GM12892 (cell line): ENCODE measurements at regions not wholly inside any gene's neighbourhood (a gene's known extent, or its start where the extent isn't known, plus 50 kb on each side); places are given as distances from the start of the nearest gene placed in this dataset.

Source experiments
- DNase-seq: peaks from one replicate; pipeline ENCODE4 v3.0.0; 2011; ENCODE audit not compliant: insufficient read length
- FAIRE-seq: peaks from 2 replicates; lab custom pipeline; 2011; peaks lifted over from hg19 to GRCh38; lab: Jason Lieb, UNC
- POLR2A ChIP-seq: IDR thresholded peaks from 2 replicates; pipeline ENCODE4 v1.6.1; 2011; ENCODE audit warnings: low read depth, low read length, control low read depth
- POLR2AphosphoS5 ChIP-seq: IDR thresholded peaks from 2 replicates; pipeline ENCODE4 v1.6.1; 2011; ENCODE audit warnings: low read depth, low read length, control low read depth
- TAF1 ChIP-seq: IDR thresholded peaks from 2 replicates; pipeline ENCODE4 v1.6.1; 2011; ENCODE audit warnings: low read depth, mild to moderate bottlenecking, control low read depth, low read length, borderline replicate concordance

DNA sequence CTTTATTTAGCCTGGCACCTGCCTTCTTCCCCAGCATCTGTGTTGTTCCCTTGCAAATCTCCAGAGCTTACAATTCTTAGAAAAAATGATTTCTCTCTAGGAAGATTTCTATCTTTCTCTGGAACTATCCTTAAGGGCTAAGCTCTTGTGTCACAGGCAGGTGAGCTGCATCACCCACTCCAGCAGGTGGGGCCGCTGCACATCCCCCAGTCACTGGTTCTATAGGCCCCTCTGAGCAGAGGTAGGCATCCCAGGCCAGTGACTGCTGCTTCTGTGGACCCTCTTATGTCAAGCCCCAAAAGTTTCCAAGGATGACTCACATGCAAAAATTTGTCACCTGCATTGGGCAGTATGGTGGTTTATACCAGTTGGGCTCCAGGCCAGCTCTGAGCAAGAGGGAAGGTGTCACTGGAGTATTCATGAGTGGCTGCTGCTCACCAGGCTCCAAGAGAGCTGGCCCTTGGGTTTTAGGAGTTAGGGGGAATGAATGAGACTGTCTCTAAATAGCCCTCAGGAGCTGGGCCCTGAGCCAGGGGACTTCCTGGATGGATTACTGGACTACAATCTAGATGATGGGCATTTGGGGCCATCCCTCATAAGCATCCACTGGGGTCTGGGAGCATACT is 208.1 kb upstream of the EOLA2 start:
- DNase-seq: no peak
- no peak for FAIRE-seq
- TF ChIP-seq TAF1 (no peak), POLR2A (no peak), POLR2AphosphoS5 (no peak)

- FAIRE-seq: no peak
- DNase-seq: no peak
- TF ChIP-seq POLR2AphosphoS5 (no peak), TAF1 (no peak), POLR2A (no peak)
Measured at GRCh38 chrX:150148749-150149672, 210.7 kb upstream of the EOLA2 start.

DNA sequence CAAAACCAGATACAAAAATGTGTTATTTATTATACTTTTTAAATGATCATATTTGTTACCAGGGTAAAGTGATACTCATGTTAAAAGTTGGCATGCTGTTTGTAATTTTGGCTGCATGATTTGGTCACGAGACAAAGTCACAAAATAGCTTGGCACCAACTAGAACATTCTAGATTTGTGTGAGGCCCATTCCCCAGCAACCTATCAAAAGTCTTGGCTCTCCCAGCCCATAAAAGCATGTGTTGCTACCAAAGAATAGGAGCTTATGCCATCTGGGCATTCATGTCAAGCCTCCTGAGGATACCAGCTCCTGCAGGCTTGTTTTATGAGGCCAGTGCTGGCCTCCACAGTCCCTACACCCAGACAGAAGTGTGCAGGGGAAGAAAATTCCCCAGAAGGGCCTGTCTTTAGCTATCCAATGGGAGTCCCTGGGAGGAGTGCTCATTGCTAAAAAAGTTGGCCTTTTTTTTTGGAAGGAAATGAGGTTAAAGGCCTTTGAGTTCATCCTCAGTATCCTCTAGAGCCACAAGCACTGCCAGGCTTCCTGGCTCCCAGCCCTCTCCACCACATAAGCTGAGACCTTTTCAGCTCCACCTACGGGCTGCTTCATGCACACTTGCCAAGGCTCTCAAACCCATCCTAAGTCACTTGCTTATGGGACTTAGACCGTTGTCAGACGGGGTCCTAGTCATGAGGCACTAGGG is 211.9 kb upstream of the EOLA2 start:
- TF ChIP-seq TAF1: no peak
- TF ChIP-seq POLR2AphosphoS5: no peak
- no peak for TF ChIP-seq POLR2A
- DNase-seq: no peak
- no peak for FAIRE-seq

DNA sequence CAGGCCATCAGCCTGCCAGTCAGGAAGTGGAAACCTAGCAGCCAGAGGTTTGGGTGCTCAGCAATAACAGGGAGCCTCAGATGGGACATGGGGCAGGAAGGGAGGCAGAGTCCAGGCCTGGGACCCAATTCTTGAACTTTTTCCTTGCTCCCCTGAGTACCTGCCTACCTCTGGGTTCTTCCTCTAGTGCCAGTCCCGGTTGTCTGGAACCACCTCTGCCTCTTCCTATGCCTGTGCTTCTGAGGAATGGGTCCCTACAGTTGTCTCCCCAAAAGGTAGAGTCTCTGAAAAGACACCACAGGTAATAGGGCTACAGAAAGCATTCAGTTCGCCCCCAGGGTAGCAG is 212.4 kb upstream of the MAMLD1 start:
- FAIRE-seq: no peak
- no peak for TF ChIP-seq TAF1
- no peak for TF ChIP-seq POLR2A
- no peak for TF ChIP-seq POLR2AphosphoS5
- no peak for DNase-seq

GRCh38 chrX:150152036-150152435 is 211.1 kb upstream of the MAMLD1 start:
- FAIRE-seq: no peak
- no peak for TF ChIP-seq TAF1
- no peak for TF ChIP-seq POLR2AphosphoS5
- TF ChIP-seq POLR2A: no peak
- no peak for DNase-seq

- no peak for TF ChIP-seq POLR2A
- TF ChIP-seq POLR2AphosphoS5: no peak
- TF ChIP-seq TAF1: no peak
- no peak for FAIRE-seq
- no peak for DNase-seq
Measured at GRCh38 chrX:150152546-150152945, 210.6 kb upstream of the MAMLD1 start.

DNA sequence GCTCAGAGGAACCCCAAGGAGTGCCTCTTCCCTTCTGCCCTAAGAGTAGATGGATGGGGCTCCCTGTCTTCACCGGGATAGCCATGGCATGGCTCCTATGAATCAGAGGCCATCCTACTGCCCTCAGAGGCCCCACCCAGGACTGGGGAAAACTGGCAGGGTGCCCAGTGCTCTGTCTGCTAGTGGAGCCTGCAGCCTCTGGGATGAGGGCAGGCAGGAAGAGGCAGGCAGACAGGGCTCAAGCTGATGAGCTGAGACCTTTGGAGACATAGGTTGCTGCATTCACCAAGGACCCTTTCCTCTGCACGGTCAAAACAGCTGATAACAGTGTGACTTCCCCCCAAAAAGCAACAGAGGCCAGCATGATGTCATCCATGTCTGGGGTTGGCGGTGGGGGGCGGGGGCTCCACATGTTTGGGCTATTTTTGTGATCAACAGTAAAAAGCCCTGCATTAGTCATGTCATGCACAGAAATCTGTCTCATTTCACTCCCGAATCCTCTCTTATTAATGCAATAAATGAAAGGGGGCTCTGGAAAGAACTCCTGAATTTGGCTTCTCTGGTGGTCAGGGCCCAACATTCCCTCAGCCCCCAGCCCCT is 207.6 kb upstream of the MAMLD1 start:
- no peak for DNase-seq
- TF ChIP-seq POLR2A (no peak), POLR2AphosphoS5 (no peak), TAF1 (no peak)
- FAIRE-seq: no peak

GRCh38 chrX:150156615-150157014 is 206.5 kb upstream of the MAMLD1 start:
- DNase-seq (no peak), FAIRE-seq (no peak)
- TF ChIP-seq POLR2A: no peak
- no peak for TF ChIP-seq POLR2AphosphoS5
- no peak for TF ChIP-seq TAF1

- FAIRE-seq (no peak), DNase-seq (no peak)
- TF ChIP-seq POLR2AphosphoS5 (no peak), POLR2A (no peak), TAF1 (no peak)
Measured at GRCh38 chrX:150157291-150157690, 205.8 kb upstream of the MAMLD1 start.

DNA sequence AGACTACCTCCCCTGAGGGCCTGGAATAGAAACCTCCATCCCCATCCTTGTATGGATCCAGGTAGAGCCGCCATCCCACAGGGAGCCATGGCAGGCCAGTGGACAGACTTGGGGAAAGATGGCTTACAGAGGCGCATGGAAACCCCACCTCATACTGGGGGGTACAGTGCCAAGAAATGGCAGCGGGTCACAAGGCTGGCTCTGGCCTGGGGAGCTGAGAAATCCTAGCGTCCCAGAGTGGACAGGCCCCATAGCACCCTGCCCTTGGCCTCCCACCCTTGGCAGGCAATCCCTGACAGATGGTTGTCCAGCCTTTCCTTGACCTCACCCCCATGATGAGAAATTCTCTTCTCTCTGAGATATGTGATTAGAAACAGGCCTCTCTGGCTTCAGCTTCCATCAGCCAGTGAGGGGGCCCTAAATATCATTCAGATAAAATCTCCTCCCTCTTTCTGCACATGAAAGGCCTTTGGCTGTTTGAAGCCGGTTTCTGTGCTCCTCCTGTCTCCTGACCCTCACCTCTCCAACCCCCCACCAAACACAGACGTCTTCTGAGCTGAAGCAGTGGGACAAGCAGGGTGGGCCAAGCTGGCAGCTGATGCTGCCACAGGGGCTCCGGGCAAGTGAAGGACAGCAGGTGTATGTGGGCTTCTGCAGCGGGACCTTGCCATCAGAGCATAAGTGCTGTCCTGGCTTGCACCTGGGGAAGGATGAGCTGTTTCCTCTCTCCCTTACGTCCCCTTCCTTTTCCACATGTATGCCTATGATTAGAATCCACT is 204.4 kb upstream of the MAMLD1 start:
- FAIRE-seq: no peak
- TF ChIP-seq TAF1 (no peak), POLR2A (no peak), POLR2AphosphoS5 (no peak)
- DNase-seq: no peak

DNA sequence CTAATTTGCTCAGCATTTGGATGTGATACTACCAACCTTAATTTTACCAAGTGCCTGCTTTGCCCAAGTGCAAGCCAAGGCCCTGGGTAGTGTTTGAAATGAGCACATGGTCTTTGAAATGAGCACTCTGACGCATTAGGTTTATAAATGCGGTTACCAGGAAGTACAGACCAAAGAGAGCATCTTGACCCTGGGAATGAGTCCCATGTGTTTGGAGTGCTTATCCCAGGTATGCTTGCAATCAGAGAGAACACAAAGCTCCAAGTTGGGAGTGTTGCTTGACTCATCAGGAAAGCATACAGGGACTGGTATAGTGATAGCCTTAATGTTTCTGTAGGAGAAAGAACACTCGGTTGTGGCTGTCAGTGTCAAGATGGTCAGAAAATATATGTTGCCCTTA is 203.6 kb upstream of the MAMLD1 start:
- FAIRE-seq (no peak), DNase-seq (no peak)
- no peak for TF ChIP-seq POLR2A
- no peak for TF ChIP-seq TAF1
- TF ChIP-seq POLR2AphosphoS5: no peak
